ENCODE measurements at regions not wholly inside any gene's neighbourhood (a gene's known extent, or its start where the extent isn't known, plus 50 kb on each side); places are given as distances from the start of the nearest gene placed in this dataset.

- DNase-seq (ENCODE audit: extremely low spot score): no peak
- POLR2A ChIA-PET: no interaction called here
- TF ChIP-seq LEF1 (IDR thresholded peaks at IDR 0.05; ENCODE audit: borderline replicate concordance): no peak
- no peak for TF ChIP-seq NFRKB (IDR thresholded peaks at IDR 0.05)
- no peak for TF ChIP-seq SP1 (IDR thresholded peaks at IDR 0.05)
- no peak for TF ChIP-seq TARDBP (IDR thresholded peaks at IDR 0.05)
- TF ChIP-seq FOXM1 (IDR thresholded peaks at IDR 0.05; ENCODE audit: borderline replicate concordance): no peak
- no peak for TF ChIP-seq HDGF (IDR thresholded peaks at IDR 0.05; ENCODE audit: borderline replicate concordance)
- no peak for TF ChIP-seq ARNT (IDR thresholded peaks at IDR 0.05)
- TF ChIP-seq ELF4 (IDR thresholded peaks at IDR 0.05): no peak
- CTCF ChIA-PET: no interaction called here
Measured at GRCh38 chr13:55483626-55484158, 1657.0 kb upstream of the PRR20A start.

DNA sequence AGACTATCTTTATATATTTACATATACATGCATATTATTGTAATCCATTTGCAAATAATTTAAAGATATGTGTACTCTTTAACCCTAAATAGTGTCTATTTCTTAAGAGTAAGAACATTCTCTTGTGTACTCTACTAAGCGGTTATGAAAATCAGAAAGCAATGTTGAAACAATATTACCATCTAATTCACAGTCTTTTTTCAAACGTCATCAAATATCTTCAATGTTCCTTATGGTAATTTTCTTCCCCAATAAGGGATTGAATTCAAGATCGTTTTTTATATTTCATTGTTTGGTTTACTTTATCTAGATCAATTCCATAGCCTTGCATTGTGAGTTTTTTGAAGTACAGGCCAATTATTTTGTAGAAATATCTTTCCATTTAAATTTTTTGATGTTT is 1647.4 kb upstream of the PRR20A start:
- ChIA-PET POLR2A (no interaction called here), CTCF (no interaction called here)
- TF ChIP-seq SUZ12 (IDR thresholded peaks at IDR 0.05): no peak
- no peak for TF ChIP-seq TARDBP (IDR thresholded peaks at IDR 0.05)
- TF ChIP-seq ELF4 (IDR thresholded peaks at IDR 0.05): no peak
- no peak for TF ChIP-seq HDGF (IDR thresholded peaks at IDR 0.05; ENCODE audit: borderline replicate concordance)
- TF ChIP-seq FOXK2 (IDR thresholded peaks at IDR 0.05): no peak
- TF ChIP-seq SP1 (IDR thresholded peaks at IDR 0.05): no peak
- TF ChIP-seq FOXM1 (IDR thresholded peaks at IDR 0.05; ENCODE audit: borderline replicate concordance): no peak
- DNase-seq (ENCODE audit: extremely low spot score): no peak

- POLR2A ChIA-PET: no interaction called here
- TF ChIP-seq LEF1 (IDR thresholded peaks at IDR 0.05; ENCODE audit: borderline replicate concordance) (no peak), BHLHE40 (IDR thresholded peaks at IDR 0.05; ENCODE audit: borderline replicate concordance) (no peak), NFRKB (IDR thresholded peaks at IDR 0.05) (no peak), SUZ12 (IDR thresholded peaks at IDR 0.05) (no peak), L3MBTL2 (conservative IDR thresholded peaks at IDR 0.05) (no peak), FOXK2 (IDR thresholded peaks at IDR 0.05) (no peak)
- CTCF ChIA-PET: no interaction called here
- no peak for DNase-seq (ENCODE audit: extremely low spot score)
Measured at GRCh38 chr13:55497486-55497885, 1643.2 kb upstream of the PRR20A start.

DNA sequence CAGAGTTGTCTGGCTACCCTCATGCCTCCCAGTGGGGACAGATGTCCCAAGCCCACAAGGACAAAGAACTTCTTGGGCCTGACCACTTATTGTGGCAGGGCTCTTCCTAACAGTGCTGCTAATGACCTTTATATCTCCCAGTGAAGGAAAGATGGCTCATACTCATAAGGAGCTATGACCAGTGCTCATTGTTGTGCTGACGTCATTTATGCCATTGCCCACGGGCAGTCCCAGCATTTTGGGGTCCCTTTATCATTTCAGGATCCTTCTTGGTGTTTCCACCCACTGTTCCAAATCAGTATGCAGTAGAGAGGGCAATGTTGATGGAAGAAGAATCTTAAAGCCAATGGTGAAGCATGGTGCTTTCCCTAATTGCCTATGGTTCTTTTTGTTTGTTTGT is 1640.0 kb upstream of the PRR20A start:
- no peak for TF ChIP-seq FOXM1 (IDR thresholded peaks at IDR 0.05; ENCODE audit: borderline replicate concordance)
- no peak for TF ChIP-seq LEF1 (IDR thresholded peaks at IDR 0.05; ENCODE audit: borderline replicate concordance)
- TF ChIP-seq SUZ12 (IDR thresholded peaks at IDR 0.05): no peak
- no peak for TF ChIP-seq SP1 (IDR thresholded peaks at IDR 0.05)
- TF ChIP-seq HDGF (IDR thresholded peaks at IDR 0.05; ENCODE audit: borderline replicate concordance): no peak
- TF ChIP-seq, protein P1, sequence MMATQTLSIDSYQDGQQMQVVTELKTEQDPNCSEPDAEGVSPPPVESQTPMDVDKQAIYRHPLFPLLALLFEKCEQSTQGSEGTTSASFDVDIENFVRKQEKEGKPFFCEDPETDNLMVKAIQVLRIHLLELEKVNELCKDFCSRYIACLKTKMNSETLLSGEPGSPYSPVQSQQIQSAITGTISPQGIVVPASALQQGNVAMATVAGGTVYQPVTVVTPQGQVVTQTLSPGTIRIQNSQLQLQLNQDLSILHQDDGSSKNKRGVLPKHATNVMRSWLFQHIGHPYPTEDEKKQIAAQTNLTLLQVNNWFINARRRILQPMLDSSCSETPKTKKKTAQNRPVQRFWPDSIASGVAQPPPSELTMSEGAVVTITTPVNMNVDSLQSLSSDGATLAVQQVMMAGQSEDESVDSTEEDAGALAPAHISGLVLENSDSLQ (IDR thresholded peaks at IDR 0.05): no peak
- no peak for TF ChIP-seq FOXA1 (IDR thresholded peaks at IDR 0.05)
- TF ChIP-seq NFRKB (IDR thresholded peaks at IDR 0.05): no peak
- TF ChIP-seq L3MBTL2 (conservative IDR thresholded peaks at IDR 0.05): no peak
- no peak for TF ChIP-seq FOXK2 (IDR thresholded peaks at IDR 0.05)
- TF ChIP-seq CTBP1 (IDR thresholded peaks at IDR 0.05; ENCODE audit: borderline replicate concordance): no peak
- DNase-seq (ENCODE audit: extremely low spot score): no peak
- ChIA-PET POLR2A (no interaction called here), CTCF (no interaction called here)

DNA sequence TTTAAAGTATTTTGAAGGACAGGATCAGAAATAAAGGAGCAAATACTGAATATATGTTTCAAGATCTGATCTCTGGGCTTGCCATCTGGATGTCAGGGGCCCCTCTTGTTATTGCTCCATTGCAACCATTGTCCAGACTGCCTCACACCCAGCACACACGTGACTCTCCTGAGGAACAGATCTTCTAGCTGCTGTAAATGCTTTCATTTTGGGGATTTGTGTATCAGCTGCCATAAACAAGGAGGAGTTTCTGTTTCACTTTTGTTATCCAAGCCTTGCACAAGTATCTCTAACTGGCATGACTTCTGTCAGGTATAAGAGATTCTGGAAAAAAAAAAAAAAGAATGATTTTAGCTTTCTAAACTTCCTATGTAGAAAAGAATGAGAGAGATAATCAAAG is 1624.1 kb upstream of the PRR20A start:
- no peak for DNase-seq (ENCODE audit: extremely low spot score)
- POLR2A ChIA-PET: no interaction called here
- TF ChIP-seq L3MBTL2 (conservative IDR thresholded peaks at IDR 0.05) (no peak), ARNT (IDR thresholded peaks at IDR 0.05) (no peak), NFRKB (IDR thresholded peaks at IDR 0.05) (no peak), ELF4 (IDR thresholded peaks at IDR 0.05) (no peak), TARDBP (IDR thresholded peaks at IDR 0.05) (no peak), ZNF384 (IDR thresholded peaks at IDR 0.05) (no peak), FOXM1 (IDR thresholded peaks at IDR 0.05; ENCODE audit: borderline replicate concordance) (no peak), CTBP1 (IDR thresholded peaks at IDR 0.05; ENCODE audit: borderline replicate concordance) (no peak), HDGF (IDR thresholded peaks at IDR 0.05; ENCODE audit: borderline replicate concordance) (no peak), FOXK2 (IDR thresholded peaks at IDR 0.05) (no peak), SUZ12 (IDR thresholded peaks at IDR 0.05) (no peak), BHLHE40 (IDR thresholded peaks at IDR 0.05; ENCODE audit: borderline replicate concordance) (no peak), SP1 (IDR thresholded peaks at IDR 0.05) (no peak), LEF1 (IDR thresholded peaks at IDR 0.05; ENCODE audit: borderline replicate concordance) (no peak), FOXA1 (IDR thresholded peaks at IDR 0.05) (no peak)
- TF ChIP-seq, protein P1 (IDR thresholded peaks at IDR 0.05): no peak
- CTCF ChIA-PET: no interaction called here

DNA sequence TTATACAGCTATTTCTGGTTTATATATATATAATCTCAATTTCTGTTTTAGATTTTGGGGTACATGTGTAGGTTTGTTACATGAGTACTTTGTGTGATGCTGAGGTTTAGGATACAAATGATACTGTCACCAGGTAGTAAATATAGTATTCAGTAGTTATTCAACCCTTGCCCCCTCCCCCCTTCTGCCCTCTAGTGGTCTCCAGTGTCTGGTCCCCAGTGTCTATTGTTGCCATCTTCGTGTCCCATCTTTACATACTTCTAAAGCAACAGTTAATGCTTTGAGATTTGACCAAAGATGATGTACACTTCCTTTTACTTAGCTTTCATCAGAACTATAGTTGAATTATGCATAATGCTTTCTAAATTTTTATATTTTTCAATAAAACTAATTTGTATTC is 1623.4 kb upstream of the PRR20A start:
- ChIA-PET POLR2A (no interaction called here), CTCF (interaction anchor here (0.7 kb wide), 1 partner anchor 806 kb away, joined by 3 read pairs; no protein-coding TSS in a partner anchor)
- peak; percentile 4 for DNase-seq (ENCODE audit: extremely low spot score)
- TF ChIP-seq ELF4 (IDR thresholded peaks at IDR 0.05): no peak
- no peak for TF ChIP-seq HDGF (IDR thresholded peaks at IDR 0.05; ENCODE audit: borderline replicate concordance)
- TF ChIP-seq FOXM1 (IDR thresholded peaks at IDR 0.05; ENCODE audit: borderline replicate concordance): no peak
- no peak for TF ChIP-seq FOXK2 (IDR thresholded peaks at IDR 0.05)
- TF ChIP-seq, protein P1 (IDR thresholded peaks at IDR 0.05): no peak
- no peak for TF ChIP-seq FOXA1 (IDR thresholded peaks at IDR 0.05)

DNA sequence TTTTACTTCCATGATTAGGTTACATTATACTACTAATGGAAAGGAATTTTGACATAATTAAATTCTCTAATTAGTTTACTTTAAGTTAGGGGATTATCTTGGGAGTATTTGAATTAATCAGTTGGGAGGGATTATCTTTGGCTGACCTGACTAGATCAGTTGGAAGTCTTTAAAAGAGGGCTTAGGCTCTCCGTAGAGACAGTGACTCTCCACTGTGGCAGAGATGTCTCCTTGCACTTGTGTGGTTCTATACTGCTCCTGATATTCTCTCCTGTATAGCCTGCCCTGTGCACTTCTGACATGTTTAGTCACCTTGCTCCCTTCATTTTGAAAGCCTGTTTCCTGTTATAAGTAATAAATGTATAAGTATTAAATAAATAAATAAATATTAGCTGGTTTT is 1612.3 kb upstream of the PRR20A start:
- ChIA-PET POLR2A (no interaction called here), CTCF (no interaction called here)
- no peak for DNase-seq (ENCODE audit: extremely low spot score)
- TF ChIP-seq L3MBTL2 (conservative IDR thresholded peaks at IDR 0.05) (no peak), LEF1 (IDR thresholded peaks at IDR 0.05; ENCODE audit: borderline replicate concordance) (no peak), ARNT (IDR thresholded peaks at IDR 0.05) (no peak), CTBP1 (IDR thresholded peaks at IDR 0.05; ENCODE audit: borderline replicate concordance) (no peak), BHLHE40 (IDR thresholded peaks at IDR 0.05; ENCODE audit: borderline replicate concordance) (no peak), ZNF384 (IDR thresholded peaks at IDR 0.05) (no peak), SP1 (IDR thresholded peaks at IDR 0.05) (no peak), FOXM1 (IDR thresholded peaks at IDR 0.05; ENCODE audit: borderline replicate concordance) (no peak), ELF4 (IDR thresholded peaks at IDR 0.05) (no peak), NFRKB (IDR thresholded peaks at IDR 0.05) (no peak), TARDBP (IDR thresholded peaks at IDR 0.05) (no peak), FOXA1 (IDR thresholded peaks at IDR 0.05) (no peak), SUZ12 (IDR thresholded peaks at IDR 0.05) (no peak), HDGF (IDR thresholded peaks at IDR 0.05; ENCODE audit: borderline replicate concordance) (no peak), FOXK2 (IDR thresholded peaks at IDR 0.05) (no peak)
- TF ChIP-seq, protein P1 (IDR thresholded peaks at IDR 0.05): no peak
